ENCODE measurements at regions not wholly inside any gene's neighbourhood (a gene's known extent, or its start where the extent isn't known, plus 50 kb on each side); places are given as distances from the start of the nearest gene placed in this dataset.

DNA sequence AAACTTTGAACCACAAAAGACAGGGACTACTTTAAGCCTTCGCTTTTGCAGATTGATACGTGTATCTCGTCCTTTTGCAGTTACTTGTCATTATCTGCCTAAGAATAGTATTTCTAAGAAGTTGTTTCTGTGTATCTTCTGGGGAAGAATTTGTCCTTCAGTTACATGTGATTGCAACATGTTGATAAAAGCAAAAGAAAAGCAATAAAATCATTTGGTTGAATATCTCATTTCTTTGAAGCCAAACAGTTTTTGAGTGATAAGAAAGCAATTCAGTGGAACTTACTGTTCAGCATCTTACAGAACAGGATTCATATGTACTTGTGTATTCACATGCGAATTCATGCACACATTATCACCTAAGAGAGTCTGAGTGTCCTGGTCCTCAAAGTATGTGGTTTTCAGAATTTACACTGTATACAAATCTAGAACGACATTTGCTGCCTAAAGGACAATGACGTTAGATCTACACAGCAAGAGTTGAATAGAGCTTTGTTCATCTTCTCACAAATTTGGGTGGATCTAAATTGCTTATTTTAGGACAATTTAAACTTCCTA, 66.7 kb upstream of the MRPS6 start:
- TF ChIP-seq EP300 (IDR thresholded peaks at IDR 0.05; ENCODE audit: borderline replicate concordance) (no peak), NFIC (IDR thresholded peaks at IDR 0.05) (no peak), TCF12 (IDR thresholded peaks at IDR 0.05; ENCODE audit: low read depth) (no peak), FOXM1 (IDR thresholded peaks at IDR 0.05; ENCODE audit: borderline replicate concordance, low read depth) (no peak), TAF1 (IDR thresholded peaks at IDR 0.05; ENCODE audit: low read depth) (no peak), EGR1 (IDR thresholded peaks at IDR 0.05) (no peak)
- TF ChIP-seq, protein P1, sequence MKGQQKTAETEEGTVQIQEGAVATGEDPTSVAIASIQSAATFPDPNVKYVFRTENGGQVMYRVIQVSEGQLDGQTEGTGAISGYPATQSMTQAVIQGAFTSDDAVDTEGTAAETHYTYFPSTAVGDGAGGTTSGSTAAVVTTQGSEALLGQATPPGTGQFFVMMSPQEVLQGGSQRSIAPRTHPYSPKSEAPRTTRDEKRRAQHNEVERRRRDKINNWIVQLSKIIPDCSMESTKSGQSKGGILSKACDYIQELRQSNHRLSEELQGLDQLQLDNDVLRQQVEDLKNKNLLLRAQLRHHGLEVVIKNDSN (IDR thresholded peaks at IDR 0.05), result no peak
